ENCODE measurements at regions not wholly inside any gene's neighbourhood (a gene's known extent, or its start where the extent isn't known, plus 50 kb on each side); places are given as distances from the start of the nearest gene placed in this dataset.

DNA sequence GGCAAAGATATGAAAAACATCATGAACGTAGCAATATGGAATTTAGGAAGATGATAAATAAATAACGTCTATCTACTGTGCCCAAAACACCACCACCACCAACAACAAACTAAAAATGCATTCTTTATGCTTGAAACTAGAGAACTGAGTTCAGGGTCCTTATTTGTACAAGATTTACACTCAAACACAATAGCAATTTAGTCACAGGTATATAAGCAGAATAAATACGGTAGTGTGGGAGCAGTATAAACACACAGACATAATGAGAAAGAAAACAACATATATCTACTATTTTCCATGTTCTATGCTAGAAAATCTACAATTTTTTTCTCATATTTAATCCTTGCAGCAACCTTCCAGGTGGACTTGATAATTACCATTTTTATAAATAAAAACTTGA lies 64.3 kb downstream of the ARL4A start:
- no peak for TF ChIP-seq CTCF (IDR thresholded peaks at IDR 0.05; ENCODE audit: borderline replicate concordance, extremely low read depth, low read length, poor library complexity, severe bottlenecking)
- TF ChIP-seq EZH2 (IDR thresholded peaks at IDR 0.05; ENCODE audit: borderline replicate concordance, low read depth, low read length, severe bottlenecking): no peak

All from DND-41 (cell line).